ENCODE measurements at regions not wholly inside any gene's neighbourhood (a gene's known extent, or its start where the extent isn't known, plus 50 kb on each side); places are given as distances from the start of the nearest gene placed in this dataset.

GRCh38 chr18:5817816-5818215 lies 77.5 kb downstream of the TMEM200C start:
- TF ChIP-seq POLR2AphosphoS5 (IDR thresholded peaks at IDR 0.05) (no peak), CTCF (IDR thresholded peaks at IDR 0.05) (no peak), POLR2A (IDR thresholded peaks at IDR 0.05) (no peak)

Data from upper lobe of left lung (tissue), 4 donors.